GM18505 (cell line): ENCODE measurements at regions not wholly inside any gene's neighbourhood (a gene's known extent, or its start where the extent isn't known, plus 50 kb on each side); places are given as distances from the start of the nearest gene placed in this dataset.
"Not testable (repeated sequence)": the region's sequence is repeated elsewhere in the genome, so short reads cannot be mapped to it uniquely, and the experiment has no call there.

Experiments
- ATAC-seq: cut with Tn5 transposase; IDR thresholded peaks from one replicate; pipeline ENCODE4 v1.9.1; 2021; ENCODE audit not compliant: unreplicated experiment
- POLR2A ChIP-seq: IDR thresholded peaks from 4 replicates; pipeline ENCODE4 v1.6.1; 2011; ENCODE audit warnings: borderline replicate concordance; ENCODE audit not compliant: insufficient read depth, insufficient read length; ENCODE audit errors: extremely low read depth

DNA sequence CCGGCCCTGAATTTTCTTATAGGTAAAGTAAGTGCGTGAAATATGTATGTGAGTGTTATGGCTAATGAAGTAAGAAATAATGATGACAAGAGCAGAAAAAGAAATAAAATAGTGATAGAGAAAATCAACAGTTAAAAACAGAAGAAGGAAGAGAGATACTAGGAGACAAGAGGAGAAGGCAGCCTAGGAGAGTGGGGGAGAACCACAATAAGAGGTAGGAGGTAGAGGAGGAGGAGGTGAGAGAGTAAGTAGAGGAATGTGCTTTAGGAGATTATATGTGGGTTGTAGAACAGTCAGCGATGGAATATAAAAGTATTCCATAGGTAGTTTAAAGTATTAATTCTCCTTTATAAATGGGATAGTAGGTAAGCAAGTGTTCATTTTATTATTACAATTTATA lies 861.5 kb upstream of the B3GALT2 start:
- no peak for ATAC-seq
- no peak for TF ChIP-seq POLR2A

DNA sequence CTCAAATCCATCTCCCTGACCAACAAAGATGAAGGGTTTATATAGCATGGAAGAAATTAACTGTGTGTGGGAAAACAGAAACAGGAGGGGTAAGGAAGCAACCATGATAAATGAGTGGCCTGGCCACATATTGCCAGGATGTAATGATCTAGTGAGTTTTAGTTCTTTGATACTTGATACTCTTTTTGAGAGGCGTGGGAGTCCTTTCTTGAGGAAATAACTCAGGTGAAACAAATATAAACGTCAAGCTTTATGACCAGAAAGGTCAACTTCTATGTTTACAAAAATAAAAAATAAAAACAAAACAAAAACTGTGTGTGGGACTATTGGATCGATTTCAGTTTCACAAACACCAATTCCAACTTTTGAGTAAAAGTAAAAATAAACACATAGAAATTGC lies 860.8 kb upstream of the B3GALT2 start:
- ATAC-seq = no peak
- no peak for TF ChIP-seq POLR2A

DNA sequence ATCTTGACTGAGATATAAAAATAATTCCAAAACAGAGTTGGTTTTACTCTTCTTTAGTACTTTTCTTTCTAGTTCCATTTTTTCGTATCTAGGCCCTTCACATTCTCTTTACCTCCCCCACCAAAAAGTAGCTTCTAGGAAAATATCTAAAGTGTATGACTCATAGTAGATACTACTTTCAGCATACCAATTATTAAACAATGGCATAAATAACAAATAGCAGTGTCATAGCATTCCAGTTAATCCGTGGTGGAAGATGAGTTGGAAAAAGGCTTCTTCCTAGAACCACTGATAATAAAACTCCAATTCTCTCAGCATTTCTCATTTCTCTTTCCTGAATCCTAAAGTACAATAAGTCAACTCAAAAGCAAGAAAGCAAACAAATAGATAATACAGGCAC lies 859.0 kb upstream of the B3GALT2 start:
- no peak for TF ChIP-seq POLR2A
- no peak for ATAC-seq

DNA sequence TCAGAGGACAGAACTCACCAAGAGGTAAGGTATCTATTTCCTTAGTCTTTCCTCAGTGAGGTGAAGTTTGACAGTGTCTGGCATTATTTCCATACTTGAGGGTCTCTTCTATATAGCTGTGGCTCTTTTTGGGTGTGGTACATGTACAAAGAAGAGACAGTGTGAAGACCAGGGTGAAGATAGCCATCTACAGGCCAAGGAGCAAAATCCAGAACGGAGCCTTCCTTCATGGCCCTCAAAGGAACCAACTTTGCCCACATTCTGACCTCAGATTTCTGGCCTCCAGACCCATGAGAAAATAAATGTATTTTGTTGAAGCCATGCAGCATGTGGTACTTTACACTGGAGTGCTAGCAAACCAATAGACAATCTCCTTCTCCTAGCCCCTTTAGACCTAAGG lies 858.5 kb upstream of the B3GALT2 start:
- no peak for TF ChIP-seq POLR2A
- no peak for ATAC-seq

DNA sequence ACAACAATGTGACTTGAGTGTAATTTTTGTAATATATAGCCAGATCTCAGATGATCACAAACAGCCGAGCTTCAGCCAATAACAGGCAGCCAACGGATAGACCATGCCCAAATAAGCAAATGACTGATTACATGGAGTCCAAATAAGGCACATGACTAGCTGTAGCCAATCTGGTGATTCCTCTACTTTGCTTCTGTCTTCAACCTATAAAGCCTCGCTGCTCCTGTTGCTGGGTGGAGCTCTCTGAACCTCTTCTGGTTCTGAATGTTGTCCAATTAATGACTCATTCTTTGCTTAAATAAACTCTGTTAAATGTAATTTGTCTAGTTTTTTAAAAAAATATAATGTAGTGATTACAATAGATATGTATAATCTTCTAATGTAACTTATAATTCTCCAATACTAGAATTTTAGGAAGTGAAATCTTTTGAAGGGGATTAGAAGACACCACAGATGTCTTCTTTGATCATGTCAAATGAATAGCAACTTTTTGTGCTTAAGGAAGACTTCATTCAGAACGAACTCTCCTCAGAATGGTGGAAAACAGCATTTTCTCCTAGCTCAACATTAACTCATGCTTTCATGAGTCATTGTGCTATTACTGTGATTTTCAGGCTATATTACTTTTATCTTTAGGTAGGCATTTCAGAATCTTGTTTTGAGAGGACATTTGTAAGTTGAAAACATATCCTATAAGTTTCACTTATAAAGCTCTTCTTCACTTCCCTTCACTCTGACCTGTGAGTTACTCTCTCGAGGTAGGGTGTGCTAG lies 857.8 kb upstream of the B3GALT2 start:
- ATAC-seq = no peak
- no peak for TF ChIP-seq POLR2A

DNA sequence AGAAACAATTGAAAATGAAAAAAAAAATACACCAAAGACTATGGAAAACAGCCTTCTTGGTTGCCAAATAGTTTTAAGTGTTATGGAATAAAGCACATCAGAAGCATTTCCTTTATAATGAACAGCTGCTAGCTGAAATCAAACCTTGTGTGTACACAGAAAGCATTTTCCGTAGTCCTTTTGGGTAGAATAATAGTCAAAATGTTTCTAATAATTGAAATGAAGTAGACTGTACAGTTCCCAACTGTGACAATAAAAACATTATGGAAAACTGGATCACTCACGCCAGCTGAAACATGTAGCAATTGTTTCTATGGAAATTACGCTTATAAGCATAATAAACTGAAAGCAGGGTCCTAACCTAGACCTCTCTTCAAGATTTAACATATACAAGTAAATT lies 856.3 kb upstream of the B3GALT2 start:
- no peak for TF ChIP-seq POLR2A
- ATAC-seq = no peak

DNA sequence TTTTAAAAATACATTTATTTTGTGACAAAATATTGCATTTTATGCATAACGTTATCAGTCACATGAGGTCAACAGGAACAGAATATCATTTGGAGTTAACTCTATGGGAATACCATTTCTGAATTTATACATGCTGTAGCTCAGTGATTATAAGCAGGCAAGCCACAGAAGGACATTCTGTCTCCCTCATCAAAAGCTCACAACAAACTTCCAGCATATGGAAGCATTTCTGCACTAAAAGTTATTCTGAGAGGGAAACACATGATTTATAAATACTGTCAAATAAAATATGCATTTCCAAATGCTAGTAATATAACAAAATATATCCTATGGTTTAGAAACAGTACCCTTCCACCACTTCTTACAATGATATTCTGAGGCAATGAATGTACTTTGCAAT lies 854.1 kb upstream of the B3GALT2 start:
- no peak for ATAC-seq
- no peak for TF ChIP-seq POLR2A

DNA sequence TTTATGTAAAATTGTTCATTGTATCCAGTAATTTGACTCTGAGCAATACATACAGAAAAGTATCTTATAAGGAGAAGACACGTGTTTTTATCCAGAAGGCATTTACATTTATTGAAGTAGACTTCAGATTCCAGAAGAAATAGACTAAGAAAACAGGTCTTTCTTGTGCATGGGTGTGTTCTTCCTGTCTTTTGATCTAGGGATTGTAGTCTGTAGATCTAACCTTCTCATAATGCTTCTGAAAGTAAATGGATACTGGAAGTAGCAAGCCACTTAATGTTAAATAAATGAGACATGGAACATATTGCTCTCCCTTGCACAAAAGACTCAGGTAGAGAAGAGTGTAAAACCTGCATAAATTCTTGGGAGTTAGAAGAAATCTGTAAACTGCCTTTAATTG lies 853.2 kb upstream of the B3GALT2 start:
- no peak for ATAC-seq

DNA sequence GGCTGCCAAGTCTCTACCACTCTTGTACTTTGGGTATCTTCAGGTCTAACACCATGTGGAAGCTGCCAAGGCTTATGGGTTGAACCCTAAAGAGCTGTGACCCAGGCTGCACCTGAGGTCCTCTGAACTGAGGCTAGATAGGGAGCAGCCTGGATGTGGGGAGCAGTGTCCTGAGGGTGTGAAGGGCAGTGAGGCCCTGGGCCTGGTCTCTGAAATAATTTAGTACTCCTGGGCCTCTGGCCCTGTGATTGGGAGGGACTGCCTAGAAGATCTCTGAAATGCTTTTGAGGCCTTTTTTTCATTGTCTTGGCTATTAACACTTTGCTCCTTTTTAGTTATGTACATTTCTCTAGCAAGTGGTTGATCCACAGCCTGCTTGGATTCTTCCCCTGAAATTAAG lies 847.2 kb upstream of the B3GALT2 start:
- no peak for TF ChIP-seq POLR2A
- ATAC-seq = no peak

More for the DNA sequence above, 853.2 kb upstream of the B3GALT2 start:
- no peak for TF ChIP-seq POLR2A

DNA sequence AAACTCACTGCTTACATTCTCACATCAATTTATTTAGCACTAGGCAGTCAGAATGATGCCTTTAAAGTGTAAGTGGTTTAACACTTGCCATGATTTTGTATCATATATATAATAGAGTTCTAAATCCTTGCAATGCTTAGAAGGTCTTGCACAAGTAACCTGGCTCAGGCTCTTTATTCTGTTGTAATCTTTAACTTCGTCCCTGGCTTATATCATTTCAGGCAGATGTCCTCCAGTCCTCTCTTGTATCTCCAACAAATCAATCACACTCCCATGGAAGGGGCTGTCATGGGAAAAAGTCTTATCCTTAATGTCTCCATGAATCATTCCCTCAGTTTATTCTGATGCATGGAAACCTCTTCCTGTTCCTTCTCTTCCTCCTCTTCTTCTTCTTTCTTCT lies 841.6 kb upstream of the B3GALT2 start:
- no peak for ATAC-seq
- no peak for TF ChIP-seq POLR2A

DNA sequence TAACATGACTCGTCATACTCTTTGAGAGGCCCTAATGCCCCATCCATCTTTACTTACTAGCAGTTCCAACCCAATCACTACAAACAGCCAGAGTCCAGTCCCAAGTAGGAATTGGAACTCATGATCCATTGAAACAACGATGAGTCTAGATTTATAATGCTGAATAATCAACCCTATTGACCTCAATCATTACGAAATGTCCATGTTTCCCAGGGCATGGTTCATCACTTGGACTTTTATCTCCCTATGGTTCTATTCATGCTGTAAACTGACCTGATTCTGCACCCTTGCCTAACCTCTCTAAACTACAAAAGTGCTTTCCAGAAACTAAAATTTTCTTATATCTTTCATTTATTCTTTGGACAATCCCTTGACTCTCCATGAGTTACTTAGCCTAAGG lies 840.0 kb upstream of the B3GALT2 start:
- ATAC-seq = no peak
- TF ChIP-seq POLR2A = no peak

DNA sequence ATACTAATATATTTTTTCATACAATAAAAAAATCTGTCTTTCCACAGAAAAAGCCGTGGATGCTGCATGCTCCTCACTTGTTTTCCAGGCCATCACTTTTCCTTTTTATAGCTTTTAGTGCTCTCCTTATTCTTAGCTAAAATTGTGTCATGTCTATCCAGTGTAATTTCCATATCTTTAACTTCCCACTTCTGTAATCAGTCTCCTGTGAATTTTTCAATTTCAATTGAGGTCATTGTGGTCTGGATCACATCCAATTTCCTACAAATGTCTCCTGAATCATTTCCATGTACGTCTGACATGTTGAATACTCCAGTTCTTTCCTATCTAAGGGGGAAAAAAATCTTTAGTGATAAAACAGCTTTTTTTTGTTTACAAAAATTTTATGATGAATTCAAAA lies 838.2 kb upstream of the B3GALT2 start:
- no peak for ATAC-seq
- TF ChIP-seq POLR2A = no peak

DNA sequence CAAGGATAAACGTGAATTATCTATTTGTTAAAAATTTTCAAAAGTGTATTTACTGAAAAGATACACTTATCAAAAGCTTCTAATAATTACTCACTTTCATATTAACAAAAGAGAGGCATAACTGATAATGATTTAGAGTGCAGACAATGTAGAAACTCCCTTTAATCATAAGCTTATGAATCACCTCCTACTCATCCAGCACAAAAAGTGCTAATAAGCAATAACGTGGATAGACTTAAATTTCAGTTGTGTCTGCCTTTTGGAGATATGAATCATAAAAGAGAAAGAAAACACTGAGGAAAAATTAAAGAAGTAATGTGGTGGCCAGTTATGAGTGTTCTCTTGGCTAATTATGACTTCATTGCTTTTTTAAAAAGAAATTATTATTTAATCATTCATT lies 827.6 kb upstream of the B3GALT2 start:
- no peak for TF ChIP-seq POLR2A
- no peak for ATAC-seq

DNA sequence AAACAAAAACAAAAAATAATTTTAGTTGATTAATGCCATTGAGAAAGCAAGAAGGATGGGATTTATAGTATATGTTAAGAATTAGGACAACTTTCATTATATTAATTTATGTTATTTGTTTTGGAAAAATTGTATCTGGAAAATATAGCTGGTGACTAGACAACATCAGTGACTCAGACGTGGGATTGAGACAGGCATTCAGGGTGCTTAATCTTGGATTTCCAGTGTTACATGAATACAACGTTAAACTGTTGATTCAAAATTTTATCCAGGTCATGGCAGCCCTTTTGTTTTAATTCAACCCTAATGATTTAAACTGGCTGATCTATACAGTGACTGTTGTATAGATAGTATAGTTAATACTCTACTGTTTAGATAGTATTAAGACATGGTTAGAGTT lies 827.1 kb upstream of the B3GALT2 start:
- ATAC-seq = no peak
- TF ChIP-seq POLR2A = no peak

DNA sequence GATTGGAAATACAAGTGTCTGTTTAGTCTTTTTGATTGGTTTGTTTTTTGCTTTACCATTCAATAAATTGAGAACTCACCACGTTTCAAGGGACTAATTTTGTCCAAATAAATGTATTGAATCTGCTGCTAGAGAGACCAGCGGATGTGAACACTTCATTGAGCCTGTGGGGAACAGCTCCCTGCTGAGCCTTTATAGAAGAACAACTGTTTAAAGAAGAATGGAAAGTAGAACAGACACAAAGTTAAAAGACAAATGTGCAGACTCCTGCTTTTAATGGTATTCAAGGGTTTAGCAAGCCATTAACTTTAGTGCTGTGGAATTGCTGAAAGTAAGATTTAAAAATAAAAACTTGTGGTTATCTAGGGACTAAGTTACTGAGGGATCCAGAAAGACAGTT lies 817.7 kb upstream of the B3GALT2 start:
- TF ChIP-seq POLR2A = no peak
- ATAC-seq = no peak

DNA sequence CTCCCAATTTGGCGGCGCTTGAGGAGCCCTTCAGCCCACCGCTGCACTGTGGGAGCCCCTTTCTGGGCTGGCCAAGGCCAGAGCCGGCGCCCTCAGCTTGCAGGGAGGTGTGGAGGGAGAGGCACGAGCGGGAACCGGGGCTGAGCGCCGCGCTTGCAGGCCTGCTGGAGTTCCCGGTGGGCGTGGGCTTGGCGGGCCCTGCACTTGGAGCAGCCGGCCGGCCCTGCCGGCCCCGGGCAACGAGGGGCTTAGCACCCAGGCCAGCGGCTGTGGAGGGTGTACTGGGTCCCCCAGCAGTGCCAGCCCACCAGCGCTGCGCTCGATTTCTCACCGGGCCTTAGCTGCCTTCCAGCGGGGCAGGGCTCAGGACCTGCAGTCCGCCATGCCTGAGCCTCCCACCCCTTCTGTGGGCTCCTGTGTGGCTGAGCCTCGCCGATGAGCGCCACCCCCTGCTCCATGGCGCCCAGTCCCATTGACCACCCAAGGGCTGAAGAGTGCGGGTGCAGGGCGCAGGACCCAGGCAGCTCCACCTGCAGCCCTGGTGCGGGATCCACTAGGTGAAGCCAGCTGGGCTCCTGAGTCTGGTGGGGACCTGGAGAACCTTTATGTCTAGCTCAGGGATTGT lies 815.4 kb upstream of the B3GALT2 start:
- ATAC-seq = not testable (repeated sequence)
